ENCODE measurements at regions not wholly inside any gene's neighbourhood (a gene's known extent, or its start where the extent isn't known, plus 50 kb on each side); places are given as distances from the start of the nearest gene placed in this dataset.

- TF ChIP-seq CTCF (IDR thresholded peaks at IDR 0.05; ENCODE audit: insufficient read depth, low read depth, low read length) (no peak), EZH2 (IDR thresholded peaks at IDR 0.05; ENCODE audit: insufficient read depth, low read length) (no peak)
These were observed 364.4 kb upstream of the LUZP2 start for GRCh38 chr11:24132471-24132870.
